ENCODE measurements at regions not wholly inside any gene's neighbourhood (a gene's known extent, or its start where the extent isn't known, plus 50 kb on each side); places are given as distances from the start of the nearest gene placed in this dataset.

DNA sequence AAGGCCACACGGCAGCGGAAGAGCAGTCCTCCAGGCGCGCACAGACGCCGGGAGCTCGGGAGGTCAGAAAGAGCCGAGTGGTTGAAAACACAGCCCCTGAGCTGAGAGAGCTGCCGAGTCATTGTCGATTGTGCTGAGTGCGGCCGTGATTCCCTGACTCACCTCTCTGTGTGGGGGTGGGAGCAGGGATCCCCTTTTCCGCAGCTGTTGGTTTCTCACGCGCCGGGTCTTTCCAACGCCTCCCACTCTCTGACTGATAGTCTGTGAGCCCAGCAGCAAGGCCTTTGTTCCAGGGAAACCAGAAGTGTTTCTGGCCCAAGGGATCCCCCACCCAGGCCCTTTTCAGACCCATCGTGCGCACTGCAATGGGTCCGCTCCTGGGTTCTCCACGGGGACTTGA lies 97.3 kb downstream of the MRPL36 start (continued):
- TF ChIP-seq, protein P1, sequence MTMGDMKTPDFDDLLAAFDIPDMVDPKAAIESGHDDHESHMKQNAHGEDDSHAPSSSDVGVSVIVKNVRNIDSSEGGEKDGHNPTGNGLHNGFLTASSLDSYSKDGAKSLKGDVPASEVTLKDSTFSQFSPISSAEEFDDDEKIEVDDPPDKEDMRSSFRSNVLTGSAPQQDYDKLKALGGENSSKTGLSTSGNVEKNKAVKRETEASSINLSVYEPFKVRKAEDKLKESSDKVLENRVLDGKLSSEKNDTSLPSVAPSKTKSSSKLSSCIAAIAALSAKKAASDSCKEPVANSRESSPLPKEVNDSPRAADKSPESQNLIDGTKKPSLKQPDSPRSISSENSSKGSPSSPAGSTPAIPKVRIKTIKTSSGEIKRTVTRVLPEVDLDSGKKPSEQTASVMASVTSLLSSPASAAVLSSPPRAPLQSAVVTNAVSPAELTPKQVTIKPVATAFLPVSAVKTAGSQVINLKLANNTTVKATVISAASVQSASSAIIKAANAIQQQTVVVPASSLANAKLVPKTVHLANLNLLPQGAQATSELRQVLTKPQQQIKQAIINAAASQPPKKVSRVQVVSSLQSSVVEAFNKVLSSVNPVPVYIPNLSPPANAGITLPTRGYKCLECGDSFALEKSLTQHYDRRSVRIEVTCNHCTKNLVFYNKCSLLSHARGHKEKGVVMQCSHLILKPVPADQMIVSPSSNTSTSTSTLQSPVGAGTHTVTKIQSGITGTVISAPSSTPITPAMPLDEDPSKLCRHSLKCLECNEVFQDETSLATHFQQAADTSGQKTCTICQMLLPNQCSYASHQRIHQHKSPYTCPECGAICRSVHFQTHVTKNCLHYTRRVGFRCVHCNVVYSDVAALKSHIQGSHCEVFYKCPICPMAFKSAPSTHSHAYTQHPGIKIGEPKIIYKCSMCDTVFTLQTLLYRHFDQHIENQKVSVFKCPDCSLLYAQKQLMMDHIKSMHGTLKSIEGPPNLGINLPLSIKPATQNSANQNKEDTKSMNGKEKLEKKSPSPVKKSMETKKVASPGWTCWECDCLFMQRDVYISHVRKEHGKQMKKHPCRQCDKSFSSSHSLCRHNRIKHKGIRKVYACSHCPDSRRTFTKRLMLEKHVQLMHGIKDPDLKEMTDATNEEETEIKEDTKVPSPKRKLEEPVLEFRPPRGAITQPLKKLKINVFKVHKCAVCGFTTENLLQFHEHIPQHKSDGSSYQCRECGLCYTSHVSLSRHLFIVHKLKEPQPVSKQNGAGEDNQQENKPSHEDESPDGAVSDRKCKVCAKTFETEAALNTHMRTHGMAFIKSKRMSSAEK (CRISPR knock-in tag; IDR thresholded peaks at IDR 0.05; ENCODE audit: borderline replicate concordance), result no peak
- TF ChIP-seq ZNF512 (CRISPR knock-in tag; IDR thresholded peaks at IDR 0.05; ENCODE audit: borderline replicate concordance) (no peak), ZNF219 (CRISPR knock-in tag; IDR thresholded peaks at IDR 0.05; ENCODE audit: borderline replicate concordance) (no peak), JUN (CRISPR knock-in tag; IDR thresholded peaks at IDR 0.05) (no peak), TP53 (CRISPR knock-in tag; IDR thresholded peaks at IDR 0.05) (no peak), ZNF281 (CRISPR knock-in tag; IDR thresholded peaks at IDR 0.05) (no peak), TCF7 (CRISPR knock-in tag; IDR thresholded peaks at IDR 0.05; ENCODE audit: low read depth) (no peak), NFATC4 (CRISPR knock-in tag; IDR thresholded peaks at IDR 0.05) (no peak), TEAD4 (CRISPR knock-in tag; IDR thresholded peaks at IDR 0.05) (no peak), ZBTB21 (CRISPR knock-in tag; IDR thresholded peaks at IDR 0.05; ENCODE audit: borderline replicate concordance) (no peak)
- TF ChIP-seq, protein P2, sequence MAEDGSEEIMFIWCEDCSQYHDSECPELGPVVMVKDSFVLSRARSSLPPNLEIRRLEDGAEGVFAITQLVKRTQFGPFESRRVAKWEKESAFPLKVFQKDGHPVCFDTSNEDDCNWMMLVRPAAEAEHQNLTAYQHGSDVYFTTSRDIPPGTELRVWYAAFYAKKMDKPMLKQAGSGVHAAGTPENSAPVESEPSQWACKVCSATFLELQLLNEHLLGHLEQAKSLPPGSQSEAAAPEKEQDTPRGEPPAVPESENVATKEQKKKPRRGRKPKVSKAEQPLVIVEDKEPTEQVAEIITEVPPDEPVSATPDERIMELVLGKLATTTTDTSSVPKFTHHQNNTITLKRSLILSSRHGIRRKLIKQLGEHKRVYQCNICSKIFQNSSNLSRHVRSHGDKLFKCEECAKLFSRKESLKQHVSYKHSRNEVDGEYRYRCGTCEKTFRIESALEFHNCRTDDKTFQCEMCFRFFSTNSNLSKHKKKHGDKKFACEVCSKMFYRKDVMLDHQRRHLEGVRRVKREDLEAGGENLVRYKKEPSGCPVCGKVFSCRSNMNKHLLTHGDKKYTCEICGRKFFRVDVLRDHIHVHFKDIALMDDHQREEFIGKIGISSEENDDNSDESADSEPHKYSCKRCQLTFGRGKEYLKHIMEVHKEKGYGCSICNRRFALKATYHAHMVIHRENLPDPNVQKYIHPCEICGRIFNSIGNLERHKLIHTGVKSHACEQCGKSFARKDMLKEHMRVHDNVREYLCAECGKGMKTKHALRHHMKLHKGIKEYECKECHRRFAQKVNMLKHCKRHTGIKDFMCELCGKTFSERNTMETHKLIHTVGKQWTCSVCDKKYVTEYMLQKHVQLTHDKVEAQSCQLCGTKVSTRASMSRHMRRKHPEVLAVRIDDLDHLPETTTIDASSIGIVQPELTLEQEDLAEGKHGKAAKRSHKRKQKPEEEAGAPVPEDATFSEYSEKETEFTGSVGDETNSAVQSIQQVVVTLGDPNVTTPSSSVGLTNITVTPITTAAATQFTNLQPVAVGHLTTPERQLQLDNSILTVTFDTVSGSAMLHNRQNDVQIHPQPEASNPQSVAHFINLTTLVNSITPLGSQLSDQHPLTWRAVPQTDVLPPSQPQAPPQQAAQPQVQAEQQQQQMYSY (CRISPR knock-in tag; IDR thresholded peaks at IDR 0.05), result no peak

- no peak overlapping the region for H3K27ac Mint-ChIP-seq
- ATAC-seq, result no peak
- H3K4me1 Mint-ChIP-seq, result peaks cover 19% of the 10 kb centered on the region
- ChIA-PET POLR2A (no interaction called here), CTCF (interaction anchor here (1.2 to 1.3 kb wide), 2 partner anchors 24 to 30 kb away, joined by 3 read pairs; no protein-coding TSS in a partner anchor)
- peaks cover 9% of the 10 kb centered on the region for H3K9me3 Mint-ChIP-seq
- H3K36me3 Mint-ChIP-seq, result peaks cover 6% of the 10 kb centered on the region
- H3K27me3 Mint-ChIP-seq (ENCODE audit: low read depth), result peaks cover 11% of the 10 kb centered on the region
- no peak for DNase-seq (ENCODE audit: low spot score)
- no peak overlapping the region for H3K4me3 Mint-ChIP-seq
- no peak for TF ChIP-seq CTCF (IDR thresholded peaks at IDR 0.05)
- no peak for TF ChIP-seq NR3C1 (CRISPR knock-in tag; conservative IDR thresholded peaks at IDR 0.05; ENCODE audit: low read depth)
- TF ChIP-seq JAZF1 (CRISPR knock-in tag; IDR thresholded peaks at IDR 0.05), result no peak
- no peak for TF ChIP-seq ZNF219 (CRISPR knock-in tag; IDR thresholded peaks at IDR 0.05; ENCODE audit: borderline replicate concordance)
- no peak for TF ChIP-seq ZNF512 (CRISPR knock-in tag; IDR thresholded peaks at IDR 0.05; ENCODE audit: borderline replicate concordance)
- no peak for TF ChIP-seq TEAD4 (CRISPR knock-in tag; IDR thresholded peaks at IDR 0.05)
- TF ChIP-seq RORB (CRISPR knock-in tag; IDR thresholded peaks at IDR 0.05), result no peak
- TF ChIP-seq TP53 (CRISPR knock-in tag; IDR thresholded peaks at IDR 0.05), result no peak
- TF ChIP-seq, protein P3, sequence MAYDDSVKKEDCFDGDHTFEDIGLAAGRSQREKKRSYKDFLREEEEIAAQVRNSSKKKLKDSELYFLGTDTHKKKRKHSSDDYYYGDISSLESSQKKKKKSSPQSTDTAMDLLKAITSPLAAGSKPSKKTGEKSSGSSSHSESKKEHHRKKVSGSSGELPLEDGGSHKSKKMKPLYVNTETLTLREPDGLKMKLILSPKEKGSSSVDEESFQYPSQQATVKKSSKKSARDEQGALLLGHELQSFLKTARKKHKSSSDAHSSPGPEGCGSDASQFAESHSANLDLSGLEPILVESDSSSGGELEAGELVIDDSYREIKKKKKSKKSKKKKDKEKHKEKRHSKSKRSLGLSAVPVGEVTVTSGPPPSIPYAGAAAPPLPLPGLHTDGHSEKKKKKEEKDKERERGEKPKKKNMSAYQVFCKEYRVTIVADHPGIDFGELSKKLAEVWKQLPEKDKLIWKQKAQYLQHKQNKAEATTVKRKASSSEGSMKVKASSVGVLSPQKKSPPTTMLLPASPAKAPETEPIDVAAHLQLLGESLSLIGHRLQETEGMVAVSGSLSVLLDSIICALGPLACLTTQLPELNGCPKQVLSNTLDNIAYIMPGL (CRISPR knock-in tag; IDR thresholded peaks at IDR 0.05), result no peak
- no peak for TF ChIP-seq SOX15 (CRISPR knock-in tag; IDR thresholded peaks at IDR 0.05)
- TF ChIP-seq ELF4 (CRISPR knock-in tag; IDR thresholded peaks at IDR 0.05; ENCODE audit: low read depth), result no peak
- no peak for TF ChIP-seq SMAD4 (CRISPR knock-in tag; IDR thresholded peaks at IDR 0.05)
Observed at GRCh38 chr5:1701884-1702283, 97.8 kb downstream of the MRPL36 start.

Data from WTC11 (cell line).